Breast epithelium (tissue), 4 donors: ENCODE measurements at regions not wholly inside any gene's neighbourhood (a gene's known extent, or its start where the extent isn't known, plus 50 kb on each side); places are given as distances from the start of the nearest gene placed in this dataset.
A peak's percentile ranks its signal among the peaks of the same experiment; 100 is the strongest.

Source experiments
- DNase-seq, 2 donors: peaks; one replicate each; pipeline ENCODE4 v3.0.0-alpha.2; 2019; ENCODE audit warnings: low spot score in 2 of 2
- H3K27ac ChIP-seq, 2 donors: fragments of 200-600 bp; sonication (generic) in 1 of 2; one replicate each; pipeline ENCODE4 v1.5.1; 2016 to 2019; ENCODE audit warnings: mild to moderate bottlenecking in 1 of 2
- H3K27me3 ChIP-seq, 2 donors: fragments of 200-600 bp; sonication (generic) in 1 of 2; one replicate each; pipeline versions ENCODE4 v1.5.1 to v1.6.0; 2017 to 2019; ENCODE audit warnings: control low read depth in 1 of 2, mild to moderate bottlenecking in 1 of 2
- H3K36me3 ChIP-seq: fragments of 200-600 bp; one replicate; pipeline ENCODE4 v1.5.1; 2019
- H3K4me1 ChIP-seq, 2 donors: fragments of 200-600 bp; sonication (generic); one replicate each; pipeline ENCODE4 v1.5.1; 2016 to 2019; ENCODE audit warnings: control low read depth in 1 of 2
- H3K4me3 ChIP-seq, 3 donors: fragments of 200-600 bp; sonication (generic); 1 replicate in 2 of 3; 2 replicates in 1 of 3; pipeline ENCODE4 v1.5.1; 2016 to 2019; ENCODE audit warnings: mild to moderate bottlenecking in 3 of 3, moderate library complexity in 2 of 3
- H3K9me3 ChIP-seq, 2 donors: fragments of 200-600 bp; sonication (generic) in 1 of 2; one replicate each; pipeline ENCODE4 v1.5.1; 2016 to 2019; ENCODE audit warnings: control low read depth in 1 of 2
- CTCF ChIP-seq, 3 donors: fragments of 450-650 bp; IDR thresholded peaks; one replicate each; pipeline ENCODE4 v1.5.1; 2016 to 2017; ENCODE audit warnings: antibody characterized with exemption in 3 of 3, mild to moderate bottlenecking in 3 of 3, moderate library complexity in 3 of 3
- POLR2A ChIP-seq: fragments of 450-650 bp; IDR thresholded peaks from one replicate; pipeline ENCODE4 v1.6.1; 2016; ENCODE audit warnings: antibody characterized with exemption, mild to moderate bottlenecking, moderate library complexity
- POLR2AphosphoS5 ChIP-seq, 3 donors: sonication (generic); formaldehyde crosslinking; IDR thresholded peaks; one replicate each; pipeline ENCODE4 v1.6.1; 2017; ENCODE audit warnings: antibody characterized with exemption in 3 of 3
- intact Hi-C: fragments of 100-400 bp; cut with DNase I; formaldehyde crosslinking; loops from one replicate; pipeline ENCODE4 v1.15.1; 2023; ENCODE audit warnings: low total_unique reads

DNA sequence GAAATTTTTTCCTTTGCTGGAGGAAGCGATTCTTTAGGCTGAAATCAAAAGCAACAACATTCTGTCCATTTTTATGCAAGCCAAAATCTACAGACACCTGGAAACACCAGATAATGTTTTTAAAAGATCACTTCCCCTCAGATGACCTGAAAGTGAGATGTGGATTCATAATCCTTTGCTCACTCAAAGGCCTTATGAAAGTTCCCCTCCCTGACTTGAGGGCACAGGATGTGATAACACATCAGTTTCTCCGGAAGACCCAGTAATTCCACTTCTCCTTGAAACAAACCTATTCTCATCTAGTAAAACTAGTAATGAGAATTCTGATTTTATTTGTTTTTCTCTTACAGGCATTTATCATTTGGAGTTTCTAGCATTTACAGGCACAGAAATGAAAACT is 218.3 kb upstream of the RND3 start:
- H3K27ac ChIP-seq: no peak overlapping the region
- H3K27me3 ChIP-seq: no peaks in the 10 kb centered on the region
- intact Hi-C loops: no loop called here
- H3K9me3 ChIP-seq: no peaks in the 10 kb centered on the region
- no peak for DNase-seq
- H3K36me3 ChIP-seq: no peaks in the 10 kb centered on the region
- H3K4me3 ChIP-seq: no peak overlapping the region
- TF ChIP-seq POLR2A: no peak
- TF ChIP-seq POLR2AphosphoS5 (IDR thresholded peaks at IDR 0.05): no peak
- TF ChIP-seq CTCF (IDR thresholded peaks at IDR 0.05): no peak
- H3K4me1 ChIP-seq: no peaks in the 10 kb centered on the region

DNA sequence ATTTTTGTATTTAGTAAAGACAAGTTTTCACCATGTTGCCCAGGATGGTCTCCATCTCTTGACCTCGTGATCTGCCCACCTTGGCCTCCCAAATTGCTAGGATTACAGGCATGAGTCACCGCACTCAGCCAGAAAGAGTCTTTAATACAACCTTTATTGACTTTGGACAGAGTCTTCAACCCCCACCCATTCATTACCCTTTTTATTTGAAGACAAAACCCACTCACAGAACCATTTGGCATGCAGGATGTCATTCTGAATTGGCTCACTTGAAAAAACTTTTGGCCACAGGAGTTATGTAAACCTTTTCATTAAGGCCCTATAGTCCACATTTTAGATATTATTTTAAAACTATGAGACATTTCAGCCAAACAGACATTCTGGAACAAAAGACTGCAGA is 217.9 kb upstream of the RND3 start:
- H3K9me3 ChIP-seq: no peaks in the 10 kb centered on the region
- H3K27me3 ChIP-seq: no peaks in the 10 kb centered on the region
- no peaks in the 10 kb centered on the region for H3K36me3 ChIP-seq
- no peak overlapping the region for H3K27ac ChIP-seq
- no peak overlapping the region for H3K4me3 ChIP-seq
- intact Hi-C loops: no loop called here
- DNase-seq: no peak
- H3K4me1 ChIP-seq: no peaks in the 10 kb centered on the region
- TF ChIP-seq POLR2AphosphoS5 (IDR thresholded peaks at IDR 0.05) (no peak), POLR2A (no peak), CTCF (IDR thresholded peaks at IDR 0.05) (no peak)

- Histone ChIP-seq H3K36me3 (no peaks in the 10 kb centered on the region), H3K27me3 (no peaks in the 10 kb centered on the region), H3K4me1 (no peaks in the 10 kb centered on the region), H3K4me3 (no peak overlapping the region), H3K27ac (no peak overlapping the region), H3K9me3 (no peaks in the 10 kb centered on the region)
- TF ChIP-seq POLR2A (no peak), CTCF (IDR thresholded peaks at IDR 0.05) (no peak), POLR2AphosphoS5 (IDR thresholded peaks at IDR 0.05) (no peak)
- intact Hi-C loops: no loop called here
- DNase-seq: no peak
These were observed 215.3 kb upstream of the RND3 start for GRCh38 chr2:150702791-150703190.

- no peaks in the 10 kb centered on the region for H3K36me3 ChIP-seq
- H3K9me3 ChIP-seq: no peaks in the 10 kb centered on the region
- H3K27me3 ChIP-seq: no peaks in the 10 kb centered on the region
- intact Hi-C loops: no loop called here
- no peak overlapping the region for H3K4me3 ChIP-seq
- H3K4me1 ChIP-seq: no peaks in the 10 kb centered on the region
- H3K27ac ChIP-seq: no peak overlapping the region
- DNase-seq: no peak
- TF ChIP-seq POLR2AphosphoS5 (IDR thresholded peaks at IDR 0.05) (no peak), CTCF (IDR thresholded peaks at IDR 0.05) (no peak), POLR2A (no peak)
These were observed 213.5 kb upstream of the RND3 start for GRCh38 chr2:150700666-150701580.

DNA sequence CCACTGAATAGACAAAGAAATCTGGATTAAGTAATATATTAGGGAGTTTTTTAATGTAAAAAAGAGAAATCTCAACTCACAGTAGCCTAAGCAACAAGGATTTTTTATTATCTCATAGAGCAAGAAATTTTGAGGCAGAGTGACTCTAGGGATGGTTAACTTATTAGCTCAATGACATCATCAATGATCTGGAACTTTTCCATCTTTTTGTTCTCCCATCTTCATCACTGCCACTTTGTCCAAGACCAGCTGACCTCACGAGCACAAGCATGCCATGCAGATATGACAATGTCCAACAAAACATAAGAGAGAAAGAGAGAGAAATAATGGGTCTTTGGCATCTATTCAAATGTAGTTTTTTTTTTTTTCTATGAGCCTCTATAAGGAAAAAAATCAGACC is 211.8 kb upstream of the RND3 start:
- no peak for TF ChIP-seq POLR2AphosphoS5 (IDR thresholded peaks at IDR 0.05)
- no peak for TF ChIP-seq CTCF (IDR thresholded peaks at IDR 0.05)
- no peak for TF ChIP-seq POLR2A
- intact Hi-C loops: no loop called here
- H3K36me3 ChIP-seq: no peaks in the 10 kb centered on the region
- peak overlapping the region; percentile 61 to 65 for H3K27ac ChIP-seq
- DNase-seq: no peak
- no peaks in the 10 kb centered on the region for H3K27me3 ChIP-seq
- H3K4me3 ChIP-seq: no peak overlapping the region
- no peaks in the 10 kb centered on the region for H3K4me1 ChIP-seq
- H3K9me3 ChIP-seq: no peaks in the 10 kb centered on the region
